ENCODE measurements at regions not wholly inside any gene's neighbourhood (a gene's known extent, or its start where the extent isn't known, plus 50 kb on each side); places are given as distances from the start of the nearest gene placed in this dataset.

- no peaks in the 10 kb centered on the region for H3K36me3 ChIP-seq (ENCODE audit: control insufficient read depth in 2 of 2, extremely low read depth in 1 of 2, insufficient read depth in 2 of 2, low read length in 2 of 2)
- DNase-seq (ENCODE audit: low read depth, low spot score) (no peak), FAIRE-seq (no peak)
- no peaks in the 10 kb centered on the region for H3K4me1 ChIP-seq (ENCODE audit: control insufficient read depth, extremely low read depth, insufficient read depth, low read length)
- peaks cover 2% of the 10 kb centered on the region for H3K9me3 ChIP-seq (ENCODE audit: control insufficient read depth, low read depth, low read length)
- H3K79me2 ChIP-seq (ENCODE audit: control insufficient read depth, insufficient read depth, low read length), result no peaks in the 10 kb centered on the region
- no peaks in the 10 kb centered on the region for H3K9me1 ChIP-seq (ENCODE audit: control insufficient read depth, extremely low read depth, insufficient read depth, low read length)
- no peak overlapping the region for H3K4me3 ChIP-seq (ENCODE audit: control insufficient read depth in 2 of 3, extremely low read depth in 1 of 3, insufficient read depth in 2 of 3, low read depth in 1 of 3, low read length in 3 of 3)
- H3K9ac ChIP-seq (ENCODE audit: control insufficient read depth, extremely low read depth, insufficient read depth, low read length), result no peak overlapping the region
- H3K27me3 ChIP-seq (ENCODE audit: control insufficient read depth, extremely low read depth, insufficient read depth, low read length), result no peaks in the 10 kb centered on the region
- H4K20me1 ChIP-seq (ENCODE audit: control insufficient read depth, extremely low read depth, insufficient read depth, low read length), result no peaks in the 10 kb centered on the region
- no peak overlapping the region for H3K4me2 ChIP-seq (ENCODE audit: control insufficient read depth, extremely low read depth, insufficient read depth, low read depth, low read length)
- H2AFZ ChIP-seq (ENCODE audit: control insufficient read depth, low read length), result no peak overlapping the region
- H3K27ac ChIP-seq (ENCODE audit: control insufficient read depth, insufficient read depth, low read length), result no peak overlapping the region
- TF ChIP-seq, protein P1, sequence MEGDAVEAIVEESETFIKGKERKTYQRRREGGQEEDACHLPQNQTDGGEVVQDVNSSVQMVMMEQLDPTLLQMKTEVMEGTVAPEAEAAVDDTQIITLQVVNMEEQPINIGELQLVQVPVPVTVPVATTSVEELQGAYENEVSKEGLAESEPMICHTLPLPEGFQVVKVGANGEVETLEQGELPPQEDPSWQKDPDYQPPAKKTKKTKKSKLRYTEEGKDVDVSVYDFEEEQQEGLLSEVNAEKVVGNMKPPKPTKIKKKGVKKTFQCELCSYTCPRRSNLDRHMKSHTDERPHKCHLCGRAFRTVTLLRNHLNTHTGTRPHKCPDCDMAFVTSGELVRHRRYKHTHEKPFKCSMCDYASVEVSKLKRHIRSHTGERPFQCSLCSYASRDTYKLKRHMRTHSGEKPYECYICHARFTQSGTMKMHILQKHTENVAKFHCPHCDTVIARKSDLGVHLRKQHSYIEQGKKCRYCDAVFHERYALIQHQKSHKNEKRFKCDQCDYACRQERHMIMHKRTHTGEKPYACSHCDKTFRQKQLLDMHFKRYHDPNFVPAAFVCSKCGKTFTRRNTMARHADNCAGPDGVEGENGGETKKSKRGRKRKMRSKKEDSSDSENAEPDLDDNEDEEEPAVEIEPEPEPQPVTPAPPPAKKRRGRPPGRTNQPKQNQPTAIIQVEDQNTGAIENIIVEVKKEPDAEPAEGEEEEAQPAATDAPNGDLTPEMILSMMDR (optimal IDR thresholded peaks at IDR 0.05 in 1 of 3, IDR thresholded peaks at IDR 0.05 in 1 of 3, conservative IDR thresholded peaks at IDR 0.05 in 1 of 3; ENCODE audit: extremely low read depth in 1 of 3, insufficient read depth in 2 of 3, low read length in 3 of 3), result no peak
- no peak for TF ChIP-seq EZH2 (IDR thresholded peaks at IDR 0.05; ENCODE audit: low read length)
- dilution Hi-C loops (cut with MboI; ENCODE audit: extremely low pct_ligation_motif_present, low sequenced_read_pairs), result no loop called here
Measured at GRCh38 chr7:81218480-81219106, 299.7 kb upstream of the SEMA3C start.

- dilution Hi-C loops (cut with MboI; ENCODE audit: extremely low pct_ligation_motif_present, low sequenced_read_pairs), result no loop called here
- Histone ChIP-seq H3K4me1 (ENCODE audit: control insufficient read depth, extremely low read depth, insufficient read depth, low read length) (no peaks in the 10 kb centered on the region), H3K4me3 (ENCODE audit: control insufficient read depth in 2 of 3, extremely low read depth in 1 of 3, insufficient read depth in 2 of 3, low read depth in 1 of 3, low read length in 3 of 3) (no peak overlapping the region), H3K79me2 (ENCODE audit: control insufficient read depth, insufficient read depth, low read length) (no peaks in the 10 kb centered on the region), H2AFZ (ENCODE audit: control insufficient read depth, low read length) (no peak overlapping the region), H3K36me3 (ENCODE audit: control insufficient read depth in 2 of 2, extremely low read depth in 1 of 2, insufficient read depth in 2 of 2, low read length in 2 of 2) (no peaks in the 10 kb centered on the region), H3K9me3 (ENCODE audit: control insufficient read depth, low read depth, low read length) (no peaks in the 10 kb centered on the region), H3K9ac (ENCODE audit: control insufficient read depth, extremely low read depth, insufficient read depth, low read length) (no peak overlapping the region), H4K20me1 (ENCODE audit: control insufficient read depth, extremely low read depth, insufficient read depth, low read length) (no peaks in the 10 kb centered on the region), H3K9me1 (ENCODE audit: control insufficient read depth, extremely low read depth, insufficient read depth, low read length) (no peaks in the 10 kb centered on the region), H3K27me3 (ENCODE audit: control insufficient read depth, extremely low read depth, insufficient read depth, low read length) (no peaks in the 10 kb centered on the region), H3K27ac (ENCODE audit: control insufficient read depth, insufficient read depth, low read length) (no peak overlapping the region), H3K4me2 (ENCODE audit: control insufficient read depth, extremely low read depth, insufficient read depth, low read depth, low read length) (no peak overlapping the region)
- FAIRE-seq, result no peak
- TF ChIP-seq EZH2 (IDR thresholded peaks at IDR 0.05; ENCODE audit: low read length), result no peak
- TF ChIP-seq, protein P1 (optimal IDR thresholded peaks at IDR 0.05 in 1 of 3, IDR thresholded peaks at IDR 0.05 in 1 of 3, conservative IDR thresholded peaks at IDR 0.05 in 1 of 3; ENCODE audit: extremely low read depth in 1 of 3, insufficient read depth in 2 of 3, low read length in 3 of 3), result no peak
- DNase-seq (ENCODE audit: low read depth, low spot score), result no peak
Measured at GRCh38 chr7:81213394-81213793, 294.5 kb upstream of the SEMA3C start.
